ENCODE measurements at regions not wholly inside any gene's neighbourhood (a gene's known extent, or its start where the extent isn't known, plus 50 kb on each side); places are given as distances from the start of the nearest gene placed in this dataset.

DNA sequence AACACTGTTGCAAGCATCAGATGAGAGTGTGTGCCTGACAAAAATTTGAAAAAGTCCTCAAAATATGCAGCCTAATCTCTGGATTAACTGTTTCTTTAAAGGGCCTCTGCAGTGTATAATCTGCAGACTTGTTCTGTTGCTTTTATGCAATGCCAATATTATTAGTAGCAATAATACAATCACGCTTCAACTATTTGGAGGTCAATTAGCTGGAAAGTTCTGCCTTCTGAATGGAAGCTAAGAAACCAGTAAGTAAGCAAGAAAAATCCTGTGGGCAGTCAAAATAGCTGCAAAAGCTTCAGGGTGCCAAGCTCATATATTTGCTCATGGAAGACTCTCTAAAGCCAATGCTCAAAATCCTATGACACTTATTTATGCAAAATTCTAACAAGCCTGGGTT is 153.2 kb upstream of the NR2F2 start:
- no peak overlapping the region for H3K9ac ChIP-seq (ENCODE audit: control insufficient read depth, extremely low read depth, insufficient read depth, low read length)
- dilution Hi-C loops (cut with MboI; ENCODE audit: extremely low pct_ligation_motif_present, low sequenced_read_pairs), result no loop called here
- H3K4me2 ChIP-seq (ENCODE audit: control insufficient read depth, extremely low read depth, insufficient read depth, low read depth, low read length), result no peak overlapping the region
- FAIRE-seq (no peak), DNase-seq (ENCODE audit: low read depth, low spot score) (no peak)
- TF ChIP-seq EZH2 (IDR thresholded peaks at IDR 0.05; ENCODE audit: low read length), result no peak
- TF ChIP-seq, protein P1, sequence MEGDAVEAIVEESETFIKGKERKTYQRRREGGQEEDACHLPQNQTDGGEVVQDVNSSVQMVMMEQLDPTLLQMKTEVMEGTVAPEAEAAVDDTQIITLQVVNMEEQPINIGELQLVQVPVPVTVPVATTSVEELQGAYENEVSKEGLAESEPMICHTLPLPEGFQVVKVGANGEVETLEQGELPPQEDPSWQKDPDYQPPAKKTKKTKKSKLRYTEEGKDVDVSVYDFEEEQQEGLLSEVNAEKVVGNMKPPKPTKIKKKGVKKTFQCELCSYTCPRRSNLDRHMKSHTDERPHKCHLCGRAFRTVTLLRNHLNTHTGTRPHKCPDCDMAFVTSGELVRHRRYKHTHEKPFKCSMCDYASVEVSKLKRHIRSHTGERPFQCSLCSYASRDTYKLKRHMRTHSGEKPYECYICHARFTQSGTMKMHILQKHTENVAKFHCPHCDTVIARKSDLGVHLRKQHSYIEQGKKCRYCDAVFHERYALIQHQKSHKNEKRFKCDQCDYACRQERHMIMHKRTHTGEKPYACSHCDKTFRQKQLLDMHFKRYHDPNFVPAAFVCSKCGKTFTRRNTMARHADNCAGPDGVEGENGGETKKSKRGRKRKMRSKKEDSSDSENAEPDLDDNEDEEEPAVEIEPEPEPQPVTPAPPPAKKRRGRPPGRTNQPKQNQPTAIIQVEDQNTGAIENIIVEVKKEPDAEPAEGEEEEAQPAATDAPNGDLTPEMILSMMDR (optimal IDR thresholded peaks at IDR 0.05 in 1 of 3, IDR thresholded peaks at IDR 0.05 in 1 of 3, conservative IDR thresholded peaks at IDR 0.05 in 1 of 3; ENCODE audit: extremely low read depth in 1 of 3, insufficient read depth in 2 of 3, low read length in 3 of 3), result no peak
- H3K36me3 ChIP-seq (ENCODE audit: control insufficient read depth in 2 of 2, extremely low read depth in 1 of 2, insufficient read depth in 2 of 2, low read length in 2 of 2), result no peaks in the 10 kb centered on the region
- H4K20me1 ChIP-seq (ENCODE audit: control insufficient read depth, extremely low read depth, insufficient read depth, low read length), result no peaks in the 10 kb centered on the region
- H3K9me1 ChIP-seq (ENCODE audit: control insufficient read depth, extremely low read depth, insufficient read depth, low read length), result no peaks in the 10 kb centered on the region
- no peaks in the 10 kb centered on the region for H3K27me3 ChIP-seq (ENCODE audit: control insufficient read depth, extremely low read depth, insufficient read depth, low read length)
- no peak overlapping the region for H2AFZ ChIP-seq (ENCODE audit: control insufficient read depth, low read length)
- no peaks in the 10 kb centered on the region for H3K9me3 ChIP-seq (ENCODE audit: control insufficient read depth, low read depth, low read length)
- no peak overlapping the region for H3K4me3 ChIP-seq (ENCODE audit: control insufficient read depth in 2 of 3, extremely low read depth in 1 of 3, insufficient read depth in 2 of 3, low read depth in 1 of 3, low read length in 3 of 3)
- peaks cover 3% of the 10 kb centered on the region for H3K4me1 ChIP-seq (ENCODE audit: control insufficient read depth, extremely low read depth, insufficient read depth, low read length)
- H3K27ac ChIP-seq (ENCODE audit: control insufficient read depth, insufficient read depth, low read length), result no peak overlapping the region
- no peaks in the 10 kb centered on the region for H3K79me2 ChIP-seq (ENCODE audit: control insufficient read depth, insufficient read depth, low read length)

DNA sequence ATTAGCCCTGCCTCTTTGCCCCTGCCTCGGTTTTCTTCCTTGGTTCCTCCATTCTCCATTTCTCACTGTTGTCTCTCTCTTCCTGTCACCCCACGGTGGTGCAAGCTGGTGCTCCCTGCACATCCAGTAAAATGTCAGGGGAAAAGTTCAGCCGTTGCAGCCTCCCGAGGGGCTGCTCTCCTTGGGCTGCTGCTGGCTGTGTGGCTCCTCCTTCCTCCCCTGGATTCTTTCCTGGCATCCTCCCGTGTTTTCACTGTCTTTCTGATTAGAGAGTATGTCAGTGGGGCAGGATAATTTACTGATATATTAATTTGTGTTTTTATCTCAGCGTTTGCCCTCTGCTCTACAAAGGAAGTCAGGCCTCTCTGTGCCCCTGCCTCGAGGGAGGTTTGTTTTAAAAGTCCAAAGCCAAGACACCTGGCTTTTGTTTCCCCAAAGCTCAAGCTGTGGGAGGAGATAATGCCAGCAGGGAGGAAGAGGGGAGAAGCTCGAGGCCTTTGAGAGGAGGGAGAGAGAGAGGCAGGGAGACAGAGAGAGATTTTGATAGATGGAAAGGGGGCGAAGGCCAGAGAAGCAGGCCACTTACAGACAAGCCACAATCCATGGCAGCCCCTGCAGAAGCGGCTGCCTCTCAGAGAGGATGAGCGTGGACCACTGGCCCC is 150.3 kb upstream of the NR2F2 start:
- Histone ChIP-seq H3K9ac (ENCODE audit: control insufficient read depth, extremely low read depth, insufficient read depth, low read length) (no peak overlapping the region), H3K4me2 (ENCODE audit: control insufficient read depth, extremely low read depth, insufficient read depth, low read depth, low read length) (no peak overlapping the region), H4K20me1 (ENCODE audit: control insufficient read depth, extremely low read depth, insufficient read depth, low read length) (no peaks in the 10 kb centered on the region), H3K79me2 (ENCODE audit: control insufficient read depth, insufficient read depth, low read length) (no peaks in the 10 kb centered on the region), H3K27ac (ENCODE audit: control insufficient read depth, insufficient read depth, low read length) (no peak overlapping the region), H3K36me3 (ENCODE audit: control insufficient read depth in 2 of 2, extremely low read depth in 1 of 2, insufficient read depth in 2 of 2, low read length in 2 of 2) (no peaks in the 10 kb centered on the region), H3K9me3 (ENCODE audit: control insufficient read depth, low read depth, low read length) (no peaks in the 10 kb centered on the region), H3K4me3 (ENCODE audit: control insufficient read depth in 2 of 3, extremely low read depth in 1 of 3, insufficient read depth in 2 of 3, low read depth in 1 of 3, low read length in 3 of 3) (no peak overlapping the region), H2AFZ (ENCODE audit: control insufficient read depth, low read length) (no peak overlapping the region), H3K9me1 (ENCODE audit: control insufficient read depth, extremely low read depth, insufficient read depth, low read length) (no peaks in the 10 kb centered on the region), H3K4me1 (ENCODE audit: control insufficient read depth, extremely low read depth, insufficient read depth, low read length) (peaks cover 3% of the 10 kb centered on the region), H3K27me3 (ENCODE audit: control insufficient read depth, extremely low read depth, insufficient read depth, low read length) (no peaks in the 10 kb centered on the region)
- dilution Hi-C loops (cut with MboI; ENCODE audit: extremely low pct_ligation_motif_present, low sequenced_read_pairs), result no loop called here
- FAIRE-seq (no peak), DNase-seq (ENCODE audit: low read depth, low spot score) (no peak)
- TF ChIP-seq, protein P1 (optimal IDR thresholded peaks at IDR 0.05 in 1 of 3, IDR thresholded peaks at IDR 0.05 in 1 of 3, conservative IDR thresholded peaks at IDR 0.05 in 1 of 3; ENCODE audit: extremely low read depth in 1 of 3, insufficient read depth in 2 of 3, low read length in 3 of 3), result no peak
- TF ChIP-seq EZH2 (IDR thresholded peaks at IDR 0.05; ENCODE audit: low read length), result no peak

All from keratinocyte (primary cell).